Hepatocyte (in vitro differentiated cells): ENCODE measurements at regions not wholly inside any gene's neighbourhood (a gene's known extent, or its start where the extent isn't known, plus 50 kb on each side); places are given as distances from the start of the nearest gene placed in this dataset.

ENCODE experiments used
- EZH2 ChIP-seq: fragments of 200-600 bp; sonication (generic); IDR thresholded peaks from 2 replicates; pipeline ENCODE4 v1.6.1; 2016; ENCODE audit warnings: antibody characterized with exemption, mild to moderate bottlenecking, borderline replicate concordance
- EZH2phosphoT487 ChIP-seq: fragments of 200-600 bp; sonication (generic); IDR thresholded peaks from one replicate; pipeline ENCODE4 v1.6.1; 2018; ENCODE audit warnings: antibody characterized with exemption, mild to moderate bottlenecking, low read depth, moderate library complexity; ENCODE audit not compliant: unreplicated experiment, severe bottlenecking
- TF ChIP-seq, protein P1 (sequence below): fragments of 200-600 bp; sonication (generic); IDR thresholded peaks from 2 replicates; pipeline ENCODE4 v1.5.1; 2016; ENCODE audit warnings: antibody characterized with exemption, mild to moderate bottlenecking; ENCODE audit not compliant: poor library complexity

DNA sequence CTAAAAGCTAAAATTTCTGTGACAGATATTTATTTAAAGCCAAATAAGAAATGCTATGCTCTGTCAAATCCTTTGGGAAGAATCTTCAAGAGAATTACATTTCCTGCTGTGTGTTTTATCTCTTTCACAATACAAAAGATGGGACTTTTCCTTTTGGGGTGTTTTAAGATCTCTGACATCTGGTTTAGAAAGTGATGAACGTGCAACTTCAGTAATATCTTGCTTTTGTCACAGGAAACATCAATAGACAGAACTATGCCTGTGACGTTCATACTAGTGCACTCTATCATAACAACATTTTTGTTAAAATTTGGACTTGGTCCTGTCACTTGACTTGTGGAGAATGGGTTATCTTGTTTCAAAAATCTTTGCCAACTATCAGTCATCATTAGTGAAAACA, 195.7 kb upstream of the KCNMB2 start:
- TF ChIP-seq, protein P1, sequence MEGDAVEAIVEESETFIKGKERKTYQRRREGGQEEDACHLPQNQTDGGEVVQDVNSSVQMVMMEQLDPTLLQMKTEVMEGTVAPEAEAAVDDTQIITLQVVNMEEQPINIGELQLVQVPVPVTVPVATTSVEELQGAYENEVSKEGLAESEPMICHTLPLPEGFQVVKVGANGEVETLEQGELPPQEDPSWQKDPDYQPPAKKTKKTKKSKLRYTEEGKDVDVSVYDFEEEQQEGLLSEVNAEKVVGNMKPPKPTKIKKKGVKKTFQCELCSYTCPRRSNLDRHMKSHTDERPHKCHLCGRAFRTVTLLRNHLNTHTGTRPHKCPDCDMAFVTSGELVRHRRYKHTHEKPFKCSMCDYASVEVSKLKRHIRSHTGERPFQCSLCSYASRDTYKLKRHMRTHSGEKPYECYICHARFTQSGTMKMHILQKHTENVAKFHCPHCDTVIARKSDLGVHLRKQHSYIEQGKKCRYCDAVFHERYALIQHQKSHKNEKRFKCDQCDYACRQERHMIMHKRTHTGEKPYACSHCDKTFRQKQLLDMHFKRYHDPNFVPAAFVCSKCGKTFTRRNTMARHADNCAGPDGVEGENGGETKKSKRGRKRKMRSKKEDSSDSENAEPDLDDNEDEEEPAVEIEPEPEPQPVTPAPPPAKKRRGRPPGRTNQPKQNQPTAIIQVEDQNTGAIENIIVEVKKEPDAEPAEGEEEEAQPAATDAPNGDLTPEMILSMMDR, result no peak
- TF ChIP-seq EZH2phosphoT487, result no peak
- no peak for TF ChIP-seq EZH2
